Endothelial cell (in vitro differentiated cells): ENCODE measurements at regions not wholly inside any gene's neighbourhood (a gene's known extent, or its start where the extent isn't known, plus 50 kb on each side); places are given as distances from the start of the nearest gene placed in this dataset.
"Not testable (repeated sequence)": the region's sequence is repeated elsewhere in the genome, so short reads cannot be mapped to it uniquely, and the experiment has no call there.

Experiments used
- DNase-seq: peaks from one replicate; pipeline ENCODE4 v3.0.0; 2021; ENCODE audit warnings: low spot score
- H3K27ac Mint-ChIP-seq: one replicate; pipeline ENCODE4 v1.8.0; 2021; ENCODE audit warnings: mixed read lengths, inconsistent platforms; ENCODE audit not compliant: unreplicated experiment
- H3K27me3 Mint-ChIP-seq: one replicate; pipeline ENCODE4 v1.8.0; 2021; ENCODE audit warnings: mild to moderate bottlenecking, moderate library complexity, mixed read lengths, inconsistent platforms; ENCODE audit not compliant: unreplicated experiment
- H3K36me3 Mint-ChIP-seq: one replicate; pipeline ENCODE4 v1.8.0; 2021; ENCODE audit warnings: mild to moderate bottlenecking, low read depth, mixed read lengths, inconsistent platforms; ENCODE audit not compliant: unreplicated experiment
- H3K4me1 Mint-ChIP-seq: one replicate; pipeline ENCODE4 v1.8.0; 2021; ENCODE audit warnings: mild to moderate bottlenecking, mixed read lengths, inconsistent platforms; ENCODE audit not compliant: unreplicated experiment
- H3K4me3 Mint-ChIP-seq: one replicate; pipeline ENCODE4 v1.8.0; 2021; ENCODE audit warnings: mild to moderate bottlenecking, mixed read lengths, inconsistent platforms; ENCODE audit not compliant: unreplicated experiment
- H3K9me3 Mint-ChIP-seq: one replicate; pipeline ENCODE4 v1.8.0; 2021; ENCODE audit warnings: mixed read lengths, inconsistent platforms; ENCODE audit not compliant: unreplicated experiment
- CTCF ChIP-seq: fragments of 200-600 bp; sonication (generic); IDR thresholded peaks from one replicate; pipeline ENCODE4 v1.5.0; 2021; ENCODE audit warnings: antibody characterized with exemption; ENCODE audit not compliant: unreplicated experiment

- Mint-ChIP-seq H3K9me3 (peaks cover 6% of the 10 kb centered on the region), H3K27me3 (peaks cover 4% of the 10 kb centered on the region), H3K4me3 (no peak overlapping the region), H3K36me3 (no peaks in the 10 kb centered on the region), H3K27ac (no peak overlapping the region), H3K4me1 (no peaks in the 10 kb centered on the region)
- no peak for TF ChIP-seq CTCF
- DNase-seq, result no peak
Measured at GRCh38 chr3:4208556-4208955, 94.6 kb upstream of the SETMAR start.

GRCh38 chr3:4211610-4212009 lies 91.6 kb upstream of the SETMAR start:
- Mint-ChIP-seq H3K27ac (no peak overlapping the region), H3K36me3 (no peaks in the 10 kb centered on the region), H3K27me3 (no peaks in the 10 kb centered on the region), H3K4me3 (no peak overlapping the region), H3K9me3 (no peaks in the 10 kb centered on the region), H3K4me1 (no peaks in the 10 kb centered on the region)
- no peak for TF ChIP-seq CTCF
- DNase-seq, result no peak

GRCh38 chr3:4213420-4213819 lies 89.7 kb upstream of the SETMAR start:
- H3K36me3 Mint-ChIP-seq, H3K9me3 Mint-ChIP-seq, DNase-seq: not testable (repeated sequence)

GRCh38 chr3:4216974-4217373 lies 86.2 kb upstream of the SETMAR start:
- H3K27me3 Mint-ChIP-seq, H3K4me1 Mint-ChIP-seq, H3K4me3 Mint-ChIP-seq, H3K27ac Mint-ChIP-seq, DNase-seq, H3K9me3 Mint-ChIP-seq, H3K36me3 Mint-ChIP-seq: not testable (repeated sequence)

More at GRCh38 chr3:4213420-4213819, 89.7 kb upstream of the SETMAR start:
- not testable (repeated sequence) for H3K4me1 Mint-ChIP-seq, H3K27me3 Mint-ChIP-seq, H3K27ac Mint-ChIP-seq, H3K4me3 Mint-ChIP-seq

- peaks cover 3% of the 10 kb centered on the region for H3K9me3 Mint-ChIP-seq
- TF ChIP-seq CTCF, result no peak
- H3K27me3 Mint-ChIP-seq, result peaks cover 2% of the 10 kb centered on the region
- H3K4me3 Mint-ChIP-seq, result no peak overlapping the region
- DNase-seq, result no peak
- no peaks in the 10 kb centered on the region for H3K36me3 Mint-ChIP-seq
- no peaks in the 10 kb centered on the region for H3K4me1 Mint-ChIP-seq
- no peak overlapping the region for H3K27ac Mint-ChIP-seq
Measured at GRCh38 chr3:4218456-4219226, 84.5 kb upstream of the SETMAR start.

- Mint-ChIP-seq H3K4me1 (no peaks in the 10 kb centered on the region), H3K4me3 (no peak overlapping the region), H3K27me3 (peaks cover 2% of the 10 kb centered on the region), H3K36me3 (no peaks in the 10 kb centered on the region), H3K27ac (no peak overlapping the region), H3K9me3 (peaks cover 5% of the 10 kb centered on the region)
- no peak for TF ChIP-seq CTCF
- DNase-seq, result no peak
Measured at GRCh38 chr3:4219227-4219568, 84.0 kb upstream of the SETMAR start.
